ENCODE measurements at regions not wholly inside any gene's neighbourhood (a gene's known extent, or its start where the extent isn't known, plus 50 kb on each side); places are given as distances from the start of the nearest gene placed in this dataset.

DNA sequence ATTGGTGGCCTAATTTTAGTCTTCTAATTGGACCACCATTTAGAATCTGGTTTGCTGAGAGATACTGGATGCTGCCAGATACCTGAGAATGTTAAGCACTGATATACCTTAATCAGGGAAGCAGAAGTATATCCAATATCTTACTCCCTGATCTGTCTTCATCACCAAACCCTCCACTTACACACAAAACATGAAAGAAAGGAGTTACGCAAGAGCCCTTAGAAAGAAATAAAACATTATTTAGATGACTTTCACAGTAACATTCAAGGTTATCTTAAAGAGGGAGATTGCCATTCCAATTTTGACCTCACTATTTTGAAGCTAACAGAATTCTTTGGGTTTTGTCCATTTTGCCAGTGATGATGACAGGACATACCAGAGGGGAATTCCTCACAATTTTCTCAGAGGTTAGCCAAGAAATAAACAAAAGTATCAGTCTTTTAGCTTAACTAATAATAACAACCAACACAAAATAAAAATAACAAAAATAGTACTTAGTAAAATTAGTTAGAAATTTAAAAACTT lies 496.1 kb downstream of the NFIB start:
- TF ChIP-seq CTCF (tag by site-specific recombination; IDR thresholded peaks at IDR 0.05) (no peak), BCL11A (tag by site-specific recombination; IDR thresholded peaks at IDR 0.05; ENCODE audit: low read depth) (no peak), REST (tag by site-specific recombination; IDR thresholded peaks at IDR 0.05) (no peak), ZNF513 (tag by site-specific recombination; IDR thresholded peaks at IDR 0.05) (no peak), ZFP3 (tag by site-specific recombination; IDR thresholded peaks at IDR 0.05; ENCODE audit: low read depth) (no peak)
- TF ChIP-seq, protein P1, sequence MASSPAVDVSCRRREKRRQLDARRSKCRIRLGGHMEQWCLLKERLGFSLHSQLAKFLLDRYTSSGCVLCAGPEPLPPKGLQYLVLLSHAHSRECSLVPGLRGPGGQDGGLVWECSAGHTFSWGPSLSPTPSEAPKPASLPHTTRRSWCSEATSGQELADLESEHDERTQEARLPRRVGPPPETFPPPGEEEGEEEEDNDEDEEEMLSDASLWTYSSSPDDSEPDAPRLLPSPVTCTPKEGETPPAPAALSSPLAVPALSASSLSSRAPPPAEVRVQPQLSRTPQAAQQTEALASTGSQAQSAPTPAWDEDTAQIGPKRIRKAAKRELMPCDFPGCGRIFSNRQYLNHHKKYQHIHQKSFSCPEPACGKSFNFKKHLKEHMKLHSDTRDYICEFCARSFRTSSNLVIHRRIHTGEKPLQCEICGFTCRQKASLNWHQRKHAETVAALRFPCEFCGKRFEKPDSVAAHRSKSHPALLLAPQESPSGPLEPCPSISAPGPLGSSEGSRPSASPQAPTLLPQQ (tag by site-specific recombination; IDR thresholded peaks at IDR 0.05): no peak
- TF ChIP-seq, protein P2, sequence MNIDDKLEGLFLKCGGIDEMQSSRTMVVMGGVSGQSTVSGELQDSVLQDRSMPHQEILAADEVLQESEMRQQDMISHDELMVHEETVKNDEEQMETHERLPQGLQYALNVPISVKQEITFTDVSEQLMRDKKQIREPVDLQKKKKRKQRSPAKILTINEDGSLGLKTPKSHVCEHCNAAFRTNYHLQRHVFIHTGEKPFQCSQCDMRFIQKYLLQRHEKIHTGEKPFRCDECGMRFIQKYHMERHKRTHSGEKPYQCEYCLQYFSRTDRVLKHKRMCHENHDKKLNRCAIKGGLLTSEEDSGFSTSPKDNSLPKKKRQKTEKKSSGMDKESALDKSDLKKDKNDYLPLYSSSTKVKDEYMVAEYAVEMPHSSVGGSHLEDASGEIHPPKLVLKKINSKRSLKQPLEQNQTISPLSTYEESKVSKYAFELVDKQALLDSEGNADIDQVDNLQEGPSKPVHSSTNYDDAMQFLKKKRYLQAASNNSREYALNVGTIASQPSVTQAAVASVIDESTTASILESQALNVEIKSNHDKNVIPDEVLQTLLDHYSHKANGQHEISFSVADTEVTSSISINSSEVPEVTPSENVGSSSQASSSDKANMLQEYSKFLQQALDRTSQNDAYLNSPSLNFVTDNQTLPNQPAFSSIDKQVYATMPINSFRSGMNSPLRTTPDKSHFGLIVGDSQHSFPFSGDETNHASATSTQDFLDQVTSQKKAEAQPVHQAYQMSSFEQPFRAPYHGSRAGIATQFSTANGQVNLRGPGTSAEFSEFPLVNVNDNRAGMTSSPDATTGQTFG (tag by site-specific recombination; IDR thresholded peaks at IDR 0.05; ENCODE audit: borderline replicate concordance): no peak

All from HEK293 (cell line).